ENCODE measurements at regions not wholly inside any gene's neighbourhood (a gene's known extent, or its start where the extent isn't known, plus 50 kb on each side); places are given as distances from the start of the nearest gene placed in this dataset.
"Not testable (repeated sequence)": the region's sequence is repeated elsewhere in the genome, so short reads cannot be mapped to it uniquely, and the experiment has no call there.

DNA sequence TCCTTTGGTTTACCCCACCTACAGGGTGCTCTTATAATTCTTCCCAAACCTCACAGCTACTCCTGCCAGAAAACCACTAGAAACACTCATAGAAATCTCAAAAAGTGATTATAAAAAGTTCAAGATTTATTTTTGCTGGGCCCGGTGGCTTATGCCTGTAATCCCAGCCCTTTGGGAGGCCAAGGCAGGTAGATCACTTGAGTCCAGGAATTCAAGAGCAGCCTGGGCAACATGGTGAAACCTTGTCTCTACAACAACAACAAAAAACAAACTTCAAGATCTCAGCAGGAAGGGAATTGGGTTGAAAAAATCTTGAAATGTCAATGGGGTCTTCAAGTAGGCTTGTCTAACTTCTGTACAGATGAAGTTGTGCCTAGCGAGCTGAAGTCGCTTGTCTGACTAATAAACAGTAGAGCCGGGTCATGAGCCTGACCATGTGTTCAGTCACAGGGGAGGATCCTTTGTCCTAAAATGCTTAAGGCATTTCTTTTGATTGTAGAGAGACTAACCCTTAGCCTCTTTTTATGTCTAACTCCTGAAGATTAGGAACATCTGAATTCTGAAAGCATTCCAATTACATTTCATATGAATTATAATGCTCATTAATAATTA lies 124.6 kb downstream of the NOC3L start:
- DNase-seq = no peak

DNA sequence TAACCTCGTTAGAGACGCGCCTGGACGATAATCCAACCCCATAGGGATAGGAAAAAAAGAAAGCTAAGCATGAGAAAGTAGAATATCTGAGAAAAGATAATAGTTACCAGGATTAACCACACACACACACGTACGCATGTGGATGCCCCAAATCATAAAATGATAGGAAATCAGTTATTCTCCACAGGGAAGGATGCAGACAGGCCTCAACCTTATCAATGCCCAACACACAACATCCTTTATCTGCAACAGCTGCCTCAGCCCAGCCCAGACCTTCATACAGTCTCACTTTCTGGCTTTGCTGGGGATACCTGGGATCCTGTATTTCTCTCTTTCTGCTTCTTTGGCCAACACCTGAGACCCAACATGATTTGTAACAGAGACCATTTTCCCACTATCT lies 123.0 kb downstream of the NOC3L start:
- DNase-seq = no peak

DNA sequence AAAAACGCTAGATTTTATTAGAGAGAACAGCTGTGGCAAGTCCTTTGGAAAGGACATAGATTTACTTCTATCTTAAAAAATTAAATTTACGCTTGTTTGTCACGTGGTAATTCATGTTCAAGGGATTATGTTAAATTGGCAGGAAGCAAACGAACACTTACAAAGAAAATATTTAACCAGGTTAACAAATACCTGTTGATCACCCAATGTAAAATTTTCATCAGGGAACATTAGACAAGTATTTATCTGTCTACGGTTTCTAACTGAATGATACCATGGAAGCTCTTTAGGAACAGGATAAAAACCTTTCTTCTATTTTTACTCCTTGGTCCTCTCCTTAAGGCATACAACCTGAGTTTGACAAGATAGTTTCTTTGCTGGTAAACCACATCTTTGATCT lies 122.2 kb downstream of the NOC3L start:
- no peak for DNase-seq

DNA sequence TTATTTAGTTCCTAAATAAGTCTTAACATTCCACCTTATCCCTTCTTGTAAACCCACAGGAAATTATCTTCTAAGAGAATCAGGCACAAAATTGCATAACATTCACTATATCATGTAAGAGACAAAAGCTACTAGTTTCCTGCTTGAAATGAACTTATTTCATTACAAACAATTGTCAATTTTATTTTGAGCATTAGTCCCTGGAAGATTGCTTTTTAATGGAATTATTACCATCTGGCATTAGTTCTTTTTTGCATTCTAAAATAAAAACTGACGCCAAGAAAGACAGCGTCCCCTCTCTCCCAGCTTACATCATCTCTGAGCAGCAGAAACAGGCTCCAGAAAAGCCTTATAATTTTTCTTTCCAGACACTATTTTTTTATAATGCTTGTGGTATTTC lies 121.8 kb downstream of the NOC3L start:
- DNase-seq = no peak

- DNase-seq = no peak
Measured at GRCh38 chr10:94251098-94251497, 111.6 kb downstream of the NOC3L start.

- DNase-seq = no peak
Measured at GRCh38 chr10:94251568-94251967, 111.2 kb downstream of the NOC3L start.

- not testable (repeated sequence) for DNase-seq
Measured at GRCh38 chr10:94257407-94257806, 105.3 kb downstream of the NOC3L start.

GRCh38 chr10:94260455-94260854 lies 102.3 kb downstream of the NOC3L start:
- no peak for DNase-seq

GRCh38 chr10:94264085-94264484 lies 98.7 kb downstream of the NOC3L start:
- DNase-seq = peak; percentile 26

DNA sequence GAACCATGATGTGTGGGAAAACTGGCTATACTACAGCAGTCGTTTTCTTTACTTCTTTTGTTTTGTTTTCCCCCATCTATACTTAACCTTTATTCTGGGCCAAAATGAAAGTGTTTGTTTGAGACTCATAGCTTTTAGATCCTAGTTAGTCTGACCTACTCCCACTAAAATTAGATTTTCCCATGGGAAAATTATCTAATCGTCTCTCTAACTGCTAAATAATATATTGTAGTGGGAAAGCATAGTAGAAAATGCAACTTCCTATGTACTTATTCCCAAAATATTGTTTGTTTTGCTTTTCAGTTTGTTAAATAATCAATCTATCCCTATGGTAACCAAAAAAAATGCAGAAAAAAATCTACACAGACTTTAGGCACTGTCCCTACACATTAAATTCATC lies 96.6 kb downstream of the NOC3L start:
- DNase-seq = no peak

DNA sequence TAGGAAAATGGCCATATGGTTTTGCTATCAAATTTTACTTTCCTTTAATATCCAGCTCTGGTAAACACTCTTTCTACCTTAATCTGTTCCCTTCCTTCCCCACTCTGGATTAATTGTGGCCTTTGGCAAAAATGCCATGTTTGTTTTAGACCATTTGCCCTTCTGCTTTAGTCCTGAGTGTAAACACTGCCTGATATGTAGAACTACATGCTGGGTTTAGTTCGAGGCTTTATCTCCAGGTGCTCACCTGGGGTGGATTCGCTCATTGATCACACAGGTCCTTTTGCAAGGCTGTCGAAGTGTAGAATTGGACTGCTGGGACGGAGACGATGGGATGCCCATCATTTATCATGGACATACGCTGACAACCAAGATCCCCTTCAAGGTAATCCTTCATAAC lies 94.1 kb downstream of the NOC3L start:
- DNase-seq = no peak

GRCh38 chr10:94274142-94274787 lies 88.5 kb downstream of the NOC3L start:
- no peak for DNase-seq

DNA sequence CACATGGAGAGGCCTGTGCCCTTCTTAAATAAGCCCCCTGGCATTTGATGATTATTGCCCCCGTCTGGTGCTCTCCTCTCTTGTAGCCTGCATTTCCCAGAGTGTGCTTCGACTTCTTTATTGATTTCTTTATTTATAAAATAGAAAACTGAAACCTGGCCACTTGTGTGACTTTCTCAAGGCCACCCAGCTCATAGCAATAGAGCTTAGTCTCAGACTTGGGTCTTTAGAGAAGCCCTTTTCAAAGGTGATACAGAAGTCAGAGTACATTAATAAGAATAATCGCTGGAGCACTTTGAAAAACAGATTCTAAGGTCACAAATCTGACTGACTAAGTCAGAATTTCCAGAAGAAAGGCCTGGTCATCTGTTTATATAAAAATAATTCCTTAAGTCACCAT lies 86.6 kb downstream of the NOC3L start:
- no peak for DNase-seq

DNA sequence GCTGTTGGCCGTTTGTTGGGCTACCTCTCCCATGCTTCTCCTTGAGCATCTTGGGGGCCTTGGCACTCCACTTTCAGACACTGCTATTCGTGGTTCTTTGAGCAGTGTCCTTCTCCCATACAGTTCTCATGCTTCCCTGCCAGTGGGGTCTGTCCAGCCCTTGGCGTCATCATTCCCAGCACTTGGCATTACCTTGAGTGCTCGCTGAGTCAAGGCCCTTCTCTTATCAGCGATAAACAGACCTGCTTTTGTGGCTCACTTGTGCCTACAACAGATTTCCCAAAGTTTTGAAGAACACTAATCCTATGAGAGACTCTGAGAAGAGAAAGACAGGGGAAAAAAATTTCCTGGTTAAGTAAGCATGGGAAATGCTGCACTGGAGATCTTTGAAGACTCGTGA lies 85.3 kb downstream of the NOC3L start:
- no peak for DNase-seq

- peak; percentile 15 for DNase-seq
Measured at GRCh38 chr10:94279835-94280709, 82.7 kb downstream of the NOC3L start.

DNA sequence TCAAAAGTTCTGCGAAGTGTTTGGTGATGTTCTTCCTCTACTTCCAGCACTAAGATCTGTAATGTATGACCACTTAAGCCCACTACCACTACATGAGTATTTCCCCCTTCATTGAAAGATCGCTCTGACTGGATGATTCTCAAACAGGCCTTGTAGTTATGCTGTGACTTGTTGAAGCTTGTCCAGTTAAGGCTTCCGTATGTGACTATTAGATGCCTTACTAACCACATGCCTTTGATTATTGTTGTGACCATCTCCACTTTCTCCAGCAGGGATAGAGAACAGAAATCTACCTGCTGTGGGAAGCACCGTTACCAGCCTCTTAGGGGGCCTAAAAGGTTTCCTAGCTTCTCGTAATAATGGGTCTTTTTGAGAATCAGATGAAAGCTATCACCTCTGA lies 81.1 kb downstream of the NOC3L start:
- no peak for DNase-seq

DNA sequence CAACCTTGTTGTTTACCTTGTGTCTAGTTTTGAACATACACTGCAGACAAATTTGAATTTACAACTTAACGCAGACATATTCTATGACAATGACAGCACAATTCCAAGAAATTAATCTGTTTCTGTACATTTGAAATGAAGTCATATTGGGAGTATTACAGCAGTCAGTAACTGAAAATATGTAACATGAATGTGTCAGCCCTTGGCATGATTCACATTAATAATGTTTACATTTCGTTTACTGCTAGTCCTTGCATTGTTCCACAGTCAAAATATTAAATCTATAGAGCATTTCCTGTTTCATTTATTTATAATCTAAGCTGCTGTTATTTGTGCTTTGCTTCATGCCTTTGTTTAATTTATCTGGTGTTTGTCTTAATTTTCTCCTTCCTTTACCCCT lies 80.4 kb downstream of the NOC3L start:
- no peak for DNase-seq

Measured in NCI-H2029 treated with DMSO at 0.1 percent for 48 hours (cell line).